ENCODE measurements at regions not wholly inside any gene's neighbourhood (a gene's known extent, or its start where the extent isn't known, plus 50 kb on each side); places are given as distances from the start of the nearest gene placed in this dataset.

GRCh38 chr4:158010361-158010760 is 162.5 kb downstream of the GASK1B start:
- TF ChIP-seq CTCF (conservative IDR thresholded peaks at IDR 0.05; ENCODE audit: low read length): no peak
- DNase-seq (ENCODE audit: low read depth): no peak
- no peak overlapping the region for H3K4me3 ChIP-seq (ENCODE audit: low read length)

- no peak overlapping the region for H3K4me3 ChIP-seq (ENCODE audit: low read length)
- no peak for TF ChIP-seq CTCF (conservative IDR thresholded peaks at IDR 0.05; ENCODE audit: low read length)
- DNase-seq (ENCODE audit: low read depth): peak; percentile 30
Observed at GRCh38 chr4:158008551-158009218, 164.1 kb downstream of the GASK1B start.

GRCh38 chr4:158007566-158007965 is 165.3 kb downstream of the GASK1B start:
- DNase-seq (ENCODE audit: low read depth): no peak
- no peak for TF ChIP-seq CTCF (conservative IDR thresholded peaks at IDR 0.05; ENCODE audit: low read length)
- no peak overlapping the region for H3K4me3 ChIP-seq (ENCODE audit: low read length)

GRCh38 chr4:158006990-158007389 is 165.8 kb downstream of the GASK1B start:
- no peak for TF ChIP-seq CTCF (conservative IDR thresholded peaks at IDR 0.05; ENCODE audit: low read length)
- no peak overlapping the region for H3K4me3 ChIP-seq (ENCODE audit: low read length)
- DNase-seq (ENCODE audit: low read depth): peak; percentile 48

- no peak for TF ChIP-seq CTCF (conservative IDR thresholded peaks at IDR 0.05; ENCODE audit: low read length)
- DNase-seq (ENCODE audit: low read depth): peak; percentile 38
- no peak overlapping the region for H3K4me3 ChIP-seq (ENCODE audit: low read length)
Observed at GRCh38 chr4:158005021-158005420, 167.8 kb downstream of the GASK1B start.

- DNase-seq (ENCODE audit: low read depth): no peak
- H3K4me3 ChIP-seq (ENCODE audit: low read length): no peak overlapping the region
- TF ChIP-seq CTCF (conservative IDR thresholded peaks at IDR 0.05; ENCODE audit: low read length): no peak
Observed at GRCh38 chr4:158004101-158004500, 168.7 kb downstream of the GASK1B start.

- no peak overlapping the region for H3K4me3 ChIP-seq (ENCODE audit: low read length)
- DNase-seq (ENCODE audit: low read depth): no peak
- TF ChIP-seq CTCF (conservative IDR thresholded peaks at IDR 0.05; ENCODE audit: low read length): no peak
Observed at GRCh38 chr4:158003212-158003611, 169.6 kb downstream of the GASK1B start.

Measured in AG10803 (cell line).